A549 (cell line): ENCODE measurements at regions not wholly inside any gene's neighbourhood (a gene's known extent, or its start where the extent isn't known, plus 50 kb on each side); places are given as distances from the start of the nearest gene placed in this dataset.

Source experiments
- ATAC-seq, 2 experiments: fragments of 200-7000 bp in 1 of 2; fragments of >200 bp in 1 of 2; cut with Nextera tagmentation in 1 of 2; cut with Tn5 transposase in 1 of 2; 3 replicates each; pipeline versions ENCODE4 v1.8.0 to v1.9.1; 2018 to 2020; ENCODE audit warnings: mild to moderate bottlenecking in 1 of 2, moderate library complexity in 1 of 2
- CTCF ChIA-PET: fragments of 300-600 bp; sonication (Branson Sonifier 250); formaldehyde crosslinking; extraction: SDS; loops from one replicate; lab custom pipeline; 2021; ENCODE audit warnings: antibody characterized with exemption, inconsistent platforms; lab: Yijun Ruan, JAX
- POLR2A ChIA-PET: fragments of 350-600 bp; formaldehyde crosslinking; extraction: SDS; loops from one replicate; lab custom pipeline; 2021; ENCODE audit warnings: antibody characterized with exemption, inconsistent platforms; lab: Yijun Ruan, JAX
- DNase-seq, 2 experiments: peaks; one replicate each; pipeline versions ENCODE4 v3.0.0 to v3.0.0-alpha.2; 2011 to 2016; ENCODE audit warnings: low read depth in 1 of 2, low spot score in 1 of 2
- FAIRE-seq: peaks from 2 replicates; lab custom pipeline; 2011; peaks lifted over from hg19 to GRCh38; lab: Jason Lieb, UNC
- H3K27ac ChIP-seq, 2 experiments: fragments of >200 bp; sonication (Bioruptor Twin); formaldehyde crosslinking; 3 replicates each; pipeline ENCODE4 v1.5.1; 2016 to 2017
- H3K4me1 ChIP-seq: fragments of >200 bp; sonication (Bioruptor Twin); formaldehyde crosslinking; 3 replicates; pipeline ENCODE4 v1.6.1; 2016
- H3K4me2 ChIP-seq: fragments of >200 bp; sonication (Bioruptor Twin); formaldehyde crosslinking; 3 replicates; pipeline ENCODE4 v1.6.1; 2016
- H3K4me3 ChIP-seq: fragments of >200 bp; sonication (Bioruptor Twin); formaldehyde crosslinking; 3 replicates; pipeline ENCODE4 v1.5.1; 2016
- H3K9me3 ChIP-seq: fragments of >200 bp; sonication (Bioruptor Twin); formaldehyde crosslinking; 3 replicates; pipeline ENCODE4 v1.6.1; 2016
- BHLHE40 ChIP-seq: IDR thresholded peaks from 2 replicates; pipeline ENCODE4 v1.6.1; 2012; ENCODE audit warnings: low read depth, low read length, inconsistent platforms
- CBX8 ChIP-seq: fragments of 200-600 bp; sonication (generic); IDR thresholded peaks from 2 replicates; pipeline ENCODE4 v1.6.1; 2016
- CEBPB ChIP-seq, 2 experiments: fragments of >200 bp in 1 of 2; sonication (Bioruptor Twin) in 1 of 2; formaldehyde crosslinking in 1 of 2; IDR thresholded peaks; 2 replicates each; pipeline ENCODE4 v1.6.1; 2012 to 2016
- CHD4 ChIP-seq: fragments of 200-600 bp; sonication (generic); IDR thresholded peaks from 2 replicates; pipeline ENCODE4 v1.6.1; 2016; ENCODE audit warnings: antibody characterized with exemption, mild to moderate bottlenecking, borderline replicate concordance
- EHMT2 ChIP-seq: fragments of 200-600 bp; sonication (generic); IDR thresholded peaks from 2 replicates; pipeline ENCODE4 v1.6.1; 2016; ENCODE audit warnings: antibody characterized with exemption, low read depth, mild to moderate bottlenecking, moderate library complexity
- FOXS1 ChIP-seq: fragments of 250-450 bp; sonication (Bioruptor Pico); IDR thresholded peaks from 2 replicates; pipeline ENCODE4 v1.5.0; 2020; ENCODE audit warnings: mild to moderate bottlenecking, moderate library complexity
- JUN ChIP-seq, 2 experiments: fragments of >200 bp; sonication (Bioruptor Twin); formaldehyde crosslinking; IDR thresholded peaks; 2 replicates in 1 of 2; 3 replicates in 1 of 2; pipeline ENCODE4 v1.6.1; 2016 to 2017
- JUNB ChIP-seq: fragments of >200 bp; sonication (Bioruptor Twin); formaldehyde crosslinking; IDR thresholded peaks from 2 replicates; pipeline ENCODE4 v1.6.1; 2016
- KDM5A ChIP-seq: fragments of 200-600 bp; sonication (generic); IDR thresholded peaks from 2 replicates; pipeline ENCODE4 v1.6.1; 2016; ENCODE audit warnings: antibody characterized with exemption, mild to moderate bottlenecking
- MAFK ChIP-seq: fragments of 450-650 bp; IDR thresholded peaks from 2 replicates; pipeline ENCODE4 v1.6.1; 2014; ENCODE audit not compliant: partially characterized antibody
- MYC ChIP-seq: IDR thresholded peaks from 2 replicates; pipeline ENCODE4 v1.6.1; 2012; ENCODE audit warnings: mild to moderate bottlenecking, inconsistent platforms, low read length, improper control_type of control experiment, borderline replicate concordance
- RAD21 ChIP-seq, 2 experiments: fragments of >200 bp in 1 of 2; sonication (Bioruptor Twin) in 1 of 2; formaldehyde crosslinking in 1 of 2; IDR thresholded peaks in 1 of 2; conservative IDR thresholded peaks in 1 of 2; 2 replicates in 1 of 2; 3 replicates in 1 of 2; pipeline ENCODE4 v1.6.1; 2012 to 2018; ENCODE audit warnings: inconsistent platforms in 1 of 2
- RARB ChIP-seq: fragments of 250-450 bp; sonication (Bioruptor Pico); IDR thresholded peaks from 2 replicates; pipeline ENCODE4 v1.8.0; 2021; ENCODE audit warnings: mild to moderate bottlenecking, moderate library complexity
- SMC3 ChIP-seq: fragments of >200 bp; sonication (Bioruptor Twin); formaldehyde crosslinking; IDR thresholded peaks from 3 replicates; pipeline ENCODE4 v1.6.1; 2018; ENCODE audit warnings: inconsistent platforms
- SREBF2 ChIP-seq: fragments of 450-650 bp; IDR thresholded peaks from 2 replicates; pipeline ENCODE4 v1.6.1; 2014; ENCODE audit warnings: mild to moderate bottlenecking, moderate library complexity
- ZFP36 ChIP-seq: fragments of 450-650 bp; IDR thresholded peaks from 2 replicates; pipeline ENCODE4 v1.6.1; 2014; ENCODE audit warnings: borderline replicate concordance; ENCODE audit not compliant: partially characterized antibody
- ZNF302 ChIP-seq: fragments of 250-450 bp; sonication (Bioruptor Pico); IDR thresholded peaks from 2 replicates; pipeline ENCODE4 v1.9.0; 2021; ENCODE audit warnings: inconsistent platforms, mild to moderate bottlenecking, moderate library complexity
- ZSCAN20 ChIP-seq: fragments of 250-450 bp; sonication (Bioruptor Pico); IDR thresholded peaks from 2 replicates; pipeline ENCODE4 v1.8.0; 2022; ENCODE audit warnings: mild to moderate bottlenecking, moderate library complexity
- WGBS: methylation state at CpG from one replicate; pipeline ENCODE4 v1.1.6; 2017; ENCODE audit errors: missing lambda C conversion rate; 5-methylcytosine and 5-hydroxymethylcytosine counted together
- TF ChIP-seq, protein P1 (sequence below): fragments of >200 bp; sonication (Bioruptor Twin); formaldehyde crosslinking; IDR thresholded peaks from 3 replicates; pipeline ENCODE4 v1.5.1; 2016
- TF ChIP-seq, protein P2 (sequence below): fragments of 150-350 bp; IDR thresholded peaks from 2 replicates; pipeline ENCODE4 v1.6.1; 2014; ENCODE audit warnings: low read depth, mild to moderate bottlenecking, low read length
- TF ChIP-seq, protein P3 (sequence below): IDR thresholded peaks from 2 replicates; pipeline ENCODE4 v1.6.1; 2012
- TF ChIP-seq, protein P4 (sequence below): fragments of 250-450 bp; sonication (Bioruptor Pico); IDR thresholded peaks from 2 replicates; pipeline ENCODE4 v1.5.0; 2021; ENCODE audit warnings: mild to moderate bottlenecking, moderate library complexity, borderline replicate concordance

DNA sequence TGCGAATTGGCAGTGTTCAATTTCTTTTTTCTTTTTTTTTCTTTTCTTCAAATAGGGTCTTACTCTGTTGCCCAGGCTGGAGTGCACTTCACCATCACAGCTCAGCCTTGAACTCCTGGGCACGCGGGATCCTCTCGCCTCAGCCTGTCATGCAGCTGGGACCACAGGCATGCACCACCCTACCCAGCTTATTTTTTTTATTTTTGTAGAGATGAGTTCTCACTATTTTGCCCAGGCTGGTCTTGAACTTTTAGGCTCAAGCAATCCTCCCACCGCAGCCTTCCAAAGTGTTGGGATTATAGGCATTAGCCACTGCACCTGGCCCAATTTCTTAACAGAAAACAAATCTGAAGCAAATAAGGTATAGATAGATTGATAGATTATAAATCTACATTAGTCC is 69.3 kb downstream of the SKIDA1 start (continued):
- TF ChIP-seq, protein P1, sequence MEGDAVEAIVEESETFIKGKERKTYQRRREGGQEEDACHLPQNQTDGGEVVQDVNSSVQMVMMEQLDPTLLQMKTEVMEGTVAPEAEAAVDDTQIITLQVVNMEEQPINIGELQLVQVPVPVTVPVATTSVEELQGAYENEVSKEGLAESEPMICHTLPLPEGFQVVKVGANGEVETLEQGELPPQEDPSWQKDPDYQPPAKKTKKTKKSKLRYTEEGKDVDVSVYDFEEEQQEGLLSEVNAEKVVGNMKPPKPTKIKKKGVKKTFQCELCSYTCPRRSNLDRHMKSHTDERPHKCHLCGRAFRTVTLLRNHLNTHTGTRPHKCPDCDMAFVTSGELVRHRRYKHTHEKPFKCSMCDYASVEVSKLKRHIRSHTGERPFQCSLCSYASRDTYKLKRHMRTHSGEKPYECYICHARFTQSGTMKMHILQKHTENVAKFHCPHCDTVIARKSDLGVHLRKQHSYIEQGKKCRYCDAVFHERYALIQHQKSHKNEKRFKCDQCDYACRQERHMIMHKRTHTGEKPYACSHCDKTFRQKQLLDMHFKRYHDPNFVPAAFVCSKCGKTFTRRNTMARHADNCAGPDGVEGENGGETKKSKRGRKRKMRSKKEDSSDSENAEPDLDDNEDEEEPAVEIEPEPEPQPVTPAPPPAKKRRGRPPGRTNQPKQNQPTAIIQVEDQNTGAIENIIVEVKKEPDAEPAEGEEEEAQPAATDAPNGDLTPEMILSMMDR, result no peak

DNA sequence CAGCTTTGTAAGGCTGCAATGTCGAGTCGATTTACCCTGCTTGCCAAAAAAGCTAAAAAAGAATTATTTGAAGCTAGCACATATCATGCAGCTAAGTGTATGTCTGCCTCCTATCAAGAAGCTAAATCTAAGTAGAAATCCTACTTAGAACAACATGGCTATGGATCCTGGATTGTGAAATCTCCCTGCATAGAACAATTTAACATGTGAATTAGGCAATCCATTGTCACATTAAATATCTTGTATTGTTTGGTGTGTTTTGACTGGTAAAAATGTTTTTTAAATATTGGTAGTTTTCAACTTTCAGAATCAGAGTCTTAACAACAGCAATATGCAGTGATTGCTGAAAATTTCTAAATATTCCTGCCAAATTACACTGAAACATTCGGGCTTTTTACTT is 73.3 kb downstream of the SKIDA1 start:
- no peak overlapping the region for H3K4me2 ChIP-seq
- no peak overlapping the region for H3K27ac ChIP-seq
- ATAC-seq (no peak), FAIRE-seq (peak; percentile 86), DNase-seq (no peak)
- no peak for TF ChIP-seq SMC3
- peak in 1 of 2 experiments; percentile 20; a peak in 1 of 4 replicates for TF ChIP-seq CEBPB (IDR thresholded peaks at IDR 0.05)
- TF ChIP-seq RARB (CRISPR knock-in tag), result no peak
- TF ChIP-seq SREBF2, result no peak
- peaks cover 47% of the 10 kb centered on the region for H3K9me3 ChIP-seq
- POLR2A ChIA-PET, result no interaction called here
- no peak overlapping the region for H3K4me3 ChIP-seq
- CTCF ChIA-PET, result interaction anchor here (0.6 kb wide), 1 partner anchor 95 kb away, joined by 3 read pairs; no protein-coding TSS in a partner anchor
- no peaks in the 10 kb centered on the region for H3K4me1 ChIP-seq
- 74% methylated on average over 3 of the region's 3 CpGs for WGBS

DNA sequence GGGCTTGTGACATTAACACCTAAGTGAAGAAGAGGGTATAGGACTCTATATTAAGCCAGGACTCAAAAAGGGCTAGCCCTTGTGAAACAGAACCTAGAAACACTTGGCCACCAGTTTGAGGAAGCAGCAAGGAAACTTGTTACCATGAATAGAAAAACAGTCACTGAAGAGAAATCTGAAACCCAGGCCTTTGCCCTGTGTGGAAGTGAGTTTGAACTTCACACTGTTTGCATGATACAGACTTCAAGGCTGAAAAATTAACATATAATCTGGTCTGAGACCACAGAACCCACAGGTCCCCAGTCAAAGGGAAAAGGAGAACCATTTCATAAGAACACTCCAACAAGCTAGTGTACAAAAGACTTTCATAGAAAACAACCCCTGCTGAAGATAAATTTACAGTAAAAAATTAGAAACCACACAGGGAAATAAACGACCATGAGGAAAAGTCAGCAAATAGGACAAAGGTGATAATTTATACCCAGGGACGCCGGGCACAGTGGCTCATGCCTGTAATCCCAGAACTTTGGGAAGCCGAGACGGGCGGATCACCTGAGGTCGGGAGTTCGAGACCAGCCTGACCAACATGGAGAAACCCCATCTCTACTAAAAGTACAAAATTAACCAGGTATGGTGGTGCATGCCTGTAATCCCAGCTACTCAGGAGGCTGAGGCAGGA is 76.1 kb downstream of the SKIDA1 start:
- peaks cover 22% of the 10 kb centered on the region; the same call in 1 of the 3 replicates for H3K9me3 ChIP-seq
- 86% methylated on average over 8 of the region's 8 CpGs for WGBS
- ChIA-PET POLR2A (no interaction called here), CTCF (interaction anchor here (2.0 kb wide), 1 partner anchor 170 kb away, joined by 5 read pairs; no protein-coding TSS in a partner anchor)
- TF ChIP-seq ZNF302 (CRISPR knock-in tag) (no peak), CHD4 (no peak), KDM5A (no peak), CEBPB (IDR thresholded peaks at IDR 0.05) (no peak)
- H3K4me3 ChIP-seq, result no peak overlapping the region
- FAIRE-seq (no peak), DNase-seq (no peak), ATAC-seq (no peak)
- H3K27ac ChIP-seq, result no peak overlapping the region
- no peaks in the 10 kb centered on the region for H3K4me1 ChIP-seq
- H3K4me2 ChIP-seq, result no peak overlapping the region

DNA sequence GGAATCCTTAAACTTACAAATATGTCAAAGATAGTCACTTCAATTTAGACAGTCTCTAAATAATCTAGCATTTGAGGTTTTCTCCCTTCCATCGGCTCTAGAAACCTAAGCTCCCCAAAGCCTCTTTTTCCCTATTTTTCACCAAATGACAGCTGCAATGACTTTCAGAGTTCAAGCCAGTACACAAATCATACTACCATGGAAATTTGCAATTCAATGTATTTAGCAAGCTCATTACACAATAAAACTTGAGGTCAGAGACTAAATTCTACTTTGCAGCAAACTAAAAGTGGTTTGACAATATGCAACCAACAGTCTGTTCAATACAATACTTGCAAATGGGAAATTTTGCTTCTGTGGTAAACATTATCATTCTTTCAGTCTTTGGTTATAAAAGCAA is 80.3 kb downstream of the SKIDA1 start:
- ATAC-seq (no peak), DNase-seq (no peak), FAIRE-seq (no peak)
- POLR2A ChIA-PET, result no interaction called here
- TF ChIP-seq MYC (no peak), CBX8 (no peak), ZFP36 (no peak), RAD21 (conservative IDR thresholded peaks at IDR 0.05 in 1 of 2, IDR thresholded peaks at IDR 0.05 in 1 of 2) (no peak)
- TF ChIP-seq, protein P2, sequence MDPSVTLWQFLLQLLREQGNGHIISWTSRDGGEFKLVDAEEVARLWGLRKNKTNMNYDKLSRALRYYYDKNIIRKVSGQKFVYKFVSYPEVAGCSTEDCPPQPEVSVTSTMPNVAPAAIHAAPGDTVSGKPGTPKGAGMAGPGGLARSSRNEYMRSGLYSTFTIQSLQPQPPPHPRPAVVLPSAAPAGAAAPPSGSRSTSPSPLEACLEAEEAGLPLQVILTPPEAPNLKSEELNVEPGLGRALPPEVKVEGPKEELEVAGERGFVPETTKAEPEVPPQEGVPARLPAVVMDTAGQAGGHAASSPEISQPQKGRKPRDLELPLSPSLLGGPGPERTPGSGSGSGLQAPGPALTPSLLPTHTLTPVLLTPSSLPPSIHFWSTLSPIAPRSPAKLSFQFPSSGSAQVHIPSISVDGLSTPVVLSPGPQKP, result no peak
- 95% methylated on average over 1 of the region's 1 CpG for WGBS
- CTCF ChIA-PET, result interaction anchor here (0.8 to 1.2 kb wide), 2 partner anchors 11 to 44 kb away, joined by 3 to 4 read pairs; no protein-coding TSS in a partner anchor
- H3K9me3 ChIP-seq, result 0 out of 3 replicates have a peak, but pooled peaks cover 12% of the 10 kb centered on the region
- no peak overlapping the region for H3K4me3 ChIP-seq
- no peak overlapping the region for H3K27ac ChIP-seq
- H3K4me1 ChIP-seq, result no peaks in the 10 kb centered on the region
- no peak overlapping the region for H3K4me2 ChIP-seq

DNA sequence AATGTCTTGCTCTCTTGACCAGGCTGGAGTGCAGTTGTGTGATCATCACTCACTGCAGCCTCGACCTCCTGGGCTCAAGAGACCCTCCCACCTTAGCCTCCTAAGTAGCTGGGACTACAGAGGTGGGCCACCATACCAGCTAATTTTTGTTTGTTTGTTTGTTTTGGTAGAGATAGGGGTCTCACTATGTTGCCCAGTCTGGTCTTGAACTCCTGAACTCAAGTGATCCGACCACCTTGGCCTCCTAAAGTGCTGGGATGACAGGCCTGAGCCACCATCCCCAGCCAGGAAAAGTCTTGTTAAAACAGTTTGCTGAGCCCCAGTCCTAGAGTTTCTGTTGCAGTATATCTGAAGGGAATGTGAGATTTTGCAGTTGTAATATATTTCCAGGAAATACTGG is 83.9 kb downstream of the SKIDA1 start:
- DNase-seq (no peak), ATAC-seq (no peak), FAIRE-seq (no peak)
- Histone ChIP-seq H3K4me2 (no peak overlapping the region), H3K4me1 (no peaks in the 10 kb centered on the region), H3K4me3 (no peak overlapping the region), H3K9me3 (no peaks in the 10 kb centered on the region), H3K27ac (peak overlapping the region in 1 of 2 experiments; percentile 8; a peak in 1 of 6 replicates)
- POLR2A ChIA-PET, result no interaction called here
- WGBS, result 56% methylated on average over 2 of the region's 2 CpGs
- CTCF ChIA-PET, result no interaction called here
- no peak for TF ChIP-seq JUNB
- TF ChIP-seq, protein P3, sequence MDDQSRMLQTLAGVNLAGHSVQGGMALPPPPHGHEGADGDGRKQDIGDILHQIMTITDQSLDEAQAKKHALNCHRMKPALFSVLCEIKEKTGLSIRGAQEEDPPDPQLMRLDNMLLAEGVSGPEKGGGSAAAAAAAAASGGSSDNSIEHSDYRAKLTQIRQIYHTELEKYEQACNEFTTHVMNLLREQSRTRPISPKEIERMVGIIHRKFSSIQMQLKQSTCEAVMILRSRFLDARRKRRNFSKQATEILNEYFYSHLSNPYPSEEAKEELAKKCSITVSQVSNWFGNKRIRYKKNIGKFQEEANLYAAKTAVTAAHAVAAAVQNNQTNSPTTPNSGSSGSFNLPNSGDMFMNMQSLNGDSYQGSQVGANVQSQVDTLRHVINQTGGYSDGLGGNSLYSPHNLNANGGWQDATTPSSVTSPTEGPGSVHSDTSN, result no peak
- no peak for TF ChIP-seq BHLHE40
- TF ChIP-seq CBX8, result no peak
- TF ChIP-seq ZNF302 (CRISPR knock-in tag), result no peak
- TF ChIP-seq, protein P4, sequence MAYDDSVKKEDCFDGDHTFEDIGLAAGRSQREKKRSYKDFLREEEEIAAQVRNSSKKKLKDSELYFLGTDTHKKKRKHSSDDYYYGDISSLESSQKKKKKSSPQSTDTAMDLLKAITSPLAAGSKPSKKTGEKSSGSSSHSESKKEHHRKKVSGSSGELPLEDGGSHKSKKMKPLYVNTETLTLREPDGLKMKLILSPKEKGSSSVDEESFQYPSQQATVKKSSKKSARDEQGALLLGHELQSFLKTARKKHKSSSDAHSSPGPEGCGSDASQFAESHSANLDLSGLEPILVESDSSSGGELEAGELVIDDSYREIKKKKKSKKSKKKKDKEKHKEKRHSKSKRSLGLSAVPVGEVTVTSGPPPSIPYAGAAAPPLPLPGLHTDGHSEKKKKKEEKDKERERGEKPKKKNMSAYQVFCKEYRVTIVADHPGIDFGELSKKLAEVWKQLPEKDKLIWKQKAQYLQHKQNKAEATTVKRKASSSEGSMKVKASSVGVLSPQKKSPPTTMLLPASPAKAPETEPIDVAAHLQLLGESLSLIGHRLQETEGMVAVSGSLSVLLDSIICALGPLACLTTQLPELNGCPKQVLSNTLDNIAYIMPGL (CRISPR knock-in tag), result no peak
- TF ChIP-seq RARB (CRISPR knock-in tag), result no peak
- TF ChIP-seq MAFK, result no peak
- no peak for TF ChIP-seq JUN (IDR thresholded peaks at IDR 0.05)
- no peak for TF ChIP-seq ZSCAN20 (CRISPR knock-in tag)
- TF ChIP-seq RAD21 (conservative IDR thresholded peaks at IDR 0.05 in 1 of 2, IDR thresholded peaks at IDR 0.05 in 1 of 2), result no peak
- TF ChIP-seq FOXS1 (CRISPR knock-in tag), result no peak
- no peak for TF ChIP-seq EHMT2
